ENCODE measurements at regions not wholly inside any gene's neighbourhood (a gene's known extent, or its start where the extent isn't known, plus 50 kb on each side); places are given as distances from the start of the nearest gene placed in this dataset.

GRCh38 chr3:113354307-113354706 is 87.0 kb downstream of the CFAP44 start:
- H3K9me3 ChIP-seq (replicated peaks; ENCODE audit: control insufficient read depth, insufficient read depth, low read length), result no peaks in the 10 kb centered on the region
- H3K4me3 ChIP-seq, result no peak overlapping the region
- CTCF ChIA-PET, result interaction anchor here (0.6 to 0.8 kb wide), 3 partner anchors 14 to 66 kb away, joined by 3 read pairs; no protein-coding TSS in a partner anchor
- TF ChIP-seq CEBPZ (IDR thresholded peaks at IDR 0.05; ENCODE audit: low read depth, low read length) (no peak), NRF1 (conservative IDR thresholded peaks at IDR 0.05; ENCODE audit: low read depth, low read length) (no peak), PRDM15 (CRISPR knock-in tag; IDR thresholded peaks at IDR 0.05) (no peak), PBX3 (IDR thresholded peaks at IDR 0.05; ENCODE audit: insufficient replicate concordance, low read depth, low read length) (no peak), TCF7 (IDR thresholded peaks at IDR 0.05; ENCODE audit: borderline replicate concordance) (no peak), BRCA1 (IDR thresholded peaks at IDR 0.05; ENCODE audit: low read depth, low read length) (no peak), ZNF207 (IDR thresholded peaks at IDR 0.05; ENCODE audit: borderline replicate concordance) (no peak), ZNF592 (IDR thresholded peaks at IDR 0.05) (no peak), BMI1 (IDR thresholded peaks at IDR 0.05; ENCODE audit: borderline replicate concordance) (no peak), RCOR1 (conservative IDR thresholded peaks at IDR 0.05; ENCODE audit: low read depth, low read length) (no peak), SIX5 (IDR thresholded peaks at IDR 0.05; ENCODE audit: low read depth, low read length, severe bottlenecking) (no peak)
- no peak for FAIRE-seq
- no peaks in the 10 kb centered on the region for H3K36me3 ChIP-seq (ENCODE audit: control insufficient read depth in 2 of 2, insufficient read depth in 2 of 2, low read length in 1 of 2)
- H3K9ac ChIP-seq (ENCODE audit: control insufficient read depth, insufficient read depth, low read length), result no peak overlapping the region
- H4K20me1 ChIP-seq (ENCODE audit: control insufficient read depth, insufficient read depth), result no peaks in the 10 kb centered on the region
- in situ Hi-C loops (cut with MboI) (no loop called here), intact Hi-C loops (cut with micrococcal nuclease; ENCODE audit: unreplicated experiment) (no loop called here)
- SMC1A ChIA-PET (ENCODE audit: uncharacterized antibody, unreplicated experiment), result interaction anchor here (0.7 to 1.1 kb wide), 3 partner anchors 11 to 223 kb away, joined by 3 read pairs; no protein-coding TSS in a partner anchor
- no peak overlapping the region for H3K4me2 ChIP-seq (ENCODE audit: control insufficient read depth, insufficient read depth)
- no peaks in the 10 kb centered on the region for H3K27me3 ChIP-seq (replicated peaks in 1 of 2; ENCODE audit: control insufficient read depth in 2 of 2, insufficient read depth in 2 of 2, low read length in 1 of 2)
- no peaks in the 10 kb centered on the region for H3K4me1 ChIP-seq (ENCODE audit: control insufficient read depth, insufficient read depth, low read length)
- no peak overlapping the region for H3K27ac ChIP-seq (ENCODE audit: control insufficient read depth, insufficient read depth)
- RAD21 ChIA-PET (ENCODE audit: unreplicated experiment), result no interaction called here
- no peaks in the 10 kb centered on the region for H3K79me2 ChIP-seq (ENCODE audit: control insufficient read depth, insufficient read depth, low read length)
- no peak overlapping the region for H2AFZ ChIP-seq (ENCODE audit: control insufficient read depth, low read depth, low read length)
- ATAC-seq, result no peak
- POLR2A ChIA-PET, result no interaction called here
- BruUV-seq (replicated peaks), result no TSS peak
- WGBS (ENCODE audit: insufficient coverage, insufficient replicate concordance, low lambda C conversion rate, missing lambda C conversion rate), result 92% methylated on average over 1 of the region's 1 CpG
- no peak for DNase-seq (ENCODE audit: low read depth, low spot score)

Data from GM12878 (cell line).